Keratinocyte (primary cell): ENCODE measurements at regions not wholly inside any gene's neighbourhood (a gene's known extent, or its start where the extent isn't known, plus 50 kb on each side); places are given as distances from the start of the nearest gene placed in this dataset.

Experiments
- DNase-seq: peaks from one replicate; pipeline ENCODE4 v3.0.0-alpha.2; 2011; ENCODE audit warnings: low read depth, missing footprints, low spot score
- FAIRE-seq: peaks from 2 replicates; lab custom pipeline; 2011; peaks lifted over from hg19 to GRCh38; lab: Jason Lieb, UNC
- H2AFZ ChIP-seq: 2 replicates; pipeline ENCODE4 v1.6.0; 2012; ENCODE audit warnings: low read length, control low read depth, inconsistent platforms; ENCODE audit not compliant: control insufficient read depth
- H3K27ac ChIP-seq: 2 replicates; pipeline ENCODE4 v1.5.1; 2011; ENCODE audit warnings: low read length; ENCODE audit not compliant: control insufficient read depth, insufficient read depth
- H3K27me3 ChIP-seq: 3 replicates; pipeline ENCODE4 v1.6.0; 2011; ENCODE audit warnings: low read length; ENCODE audit not compliant: control insufficient read depth, insufficient read depth; ENCODE audit errors: extremely low read depth
- H3K36me3 ChIP-seq, 2 experiments: 2 replicates in 1 of 2; 3 replicates in 1 of 2; pipeline ENCODE4 v1.5.1; 2011; ENCODE audit warnings: low read length in 2 of 2, mild to moderate bottlenecking in 1 of 2; ENCODE audit not compliant: control insufficient read depth in 2 of 2, insufficient read depth in 2 of 2; ENCODE audit errors: extremely low read depth in 1 of 2
- H3K4me1 ChIP-seq: 3 replicates; pipeline ENCODE4 v1.5.1; 2011; ENCODE audit warnings: low read length; ENCODE audit not compliant: control insufficient read depth, insufficient read depth; ENCODE audit errors: extremely low read depth
- H3K4me2 ChIP-seq: 3 replicates; pipeline ENCODE4 v1.6.0; 2011; ENCODE audit warnings: low read depth, low read length; ENCODE audit not compliant: control insufficient read depth, insufficient read depth; ENCODE audit errors: extremely low read depth
- H3K4me3 ChIP-seq, 3 experiments: fragments of 200-600 bp in 1 of 3; sonication (generic) in 1 of 3; 2 replicates in 2 of 3; 3 replicates in 1 of 3; pipeline ENCODE4 v1.5.1; 2011 to 2016; ENCODE audit warnings: low read length in 3 of 3, mild to moderate bottlenecking in 3 of 3, control low read depth in 2 of 3, inconsistent platforms in 1 of 3, low read depth in 1 of 3, mixed read lengths in 1 of 3, mixed run types in 1 of 3, moderate library complexity in 1 of 3; ENCODE audit not compliant: control insufficient read depth in 2 of 3, insufficient read depth in 2 of 3; ENCODE audit errors: extremely low read depth in 1 of 3
- H3K79me2 ChIP-seq: 2 replicates; pipeline ENCODE4 v1.6.0; 2012; ENCODE audit warnings: low read length; ENCODE audit not compliant: control insufficient read depth, insufficient read depth
- H3K9ac ChIP-seq: 3 replicates; pipeline ENCODE4 v1.6.0; 2011; ENCODE audit warnings: low read length; ENCODE audit not compliant: control insufficient read depth, insufficient read depth; ENCODE audit errors: extremely low read depth
- H3K9me1 ChIP-seq: 3 replicates; pipeline ENCODE4 v1.6.0; 2011; ENCODE audit warnings: low read length; ENCODE audit not compliant: control insufficient read depth, insufficient read depth; ENCODE audit errors: extremely low read depth
- H3K9me3 ChIP-seq: 2 replicates; pipeline ENCODE4 v1.5.1; 2012; ENCODE audit warnings: low read depth, low read length; ENCODE audit not compliant: control insufficient read depth
- H4K20me1 ChIP-seq: 3 replicates; pipeline ENCODE4 v1.6.0; 2011; ENCODE audit warnings: low read length; ENCODE audit not compliant: control insufficient read depth, insufficient read depth; ENCODE audit errors: extremely low read depth
- CTCF ChIP-seq, 3 experiments: IDR thresholded peaks in 1 of 3; conservative IDR thresholded peaks in 1 of 3; optimal IDR thresholded peaks in 1 of 3; 2 replicates in 2 of 3; 3 replicates in 1 of 3; pipeline versions ENCODE3 to v1.5.1; 2011; ENCODE audit warnings: low read length in 3 of 3, mild to moderate bottlenecking in 3 of 3, moderate library complexity in 2 of 3, control low read depth in 1 of 3, inconsistent platforms in 1 of 3; ENCODE audit not compliant: insufficient read depth in 2 of 3; ENCODE audit errors: extremely low read depth in 1 of 3
- EZH2 ChIP-seq: IDR thresholded peaks from one replicate; pipeline ENCODE4 v1.6.1; 2012; ENCODE audit warnings: inconsistent platforms, mild to moderate bottlenecking, low read length, moderate library complexity
- dilution Hi-C: fragments of 300-500 bp; cut with MboI; formaldehyde crosslinking; loops from one replicate; pipeline ENCODE4 v1.7.0; 2020; ENCODE audit warnings: low sequenced_read_pairs; ENCODE audit not compliant: extremely low pct_ligation_motif_present

GRCh38 chr5:112549127-112549526 lies 130.1 kb upstream of the EPB41L4A start:
- FAIRE-seq, result no peak
- no peak overlapping the region for H3K4me3 ChIP-seq
- H3K36me3 ChIP-seq, result no peaks in the 10 kb centered on the region
- no peak for DNase-seq
- H3K9me3 ChIP-seq, result no peaks in the 10 kb centered on the region
- TF ChIP-seq CTCF (optimal IDR thresholded peaks at IDR 0.05 in 1 of 3, IDR thresholded peaks at IDR 0.05 in 1 of 3, conservative IDR thresholded peaks at IDR 0.05 in 1 of 3; ENCODE audit: extremely low read depth in 1 of 3, insufficient read depth in 2 of 3, low read length in 3 of 3) (no peak), EZH2 (no peak)
- H3K27ac ChIP-seq, result no peak overlapping the region
- H3K4me2 ChIP-seq, result no peak overlapping the region
- H3K9me1 ChIP-seq, result no peaks in the 10 kb centered on the region
- H3K79me2 ChIP-seq, result no peaks in the 10 kb centered on the region
- H3K4me1 ChIP-seq, result no peaks in the 10 kb centered on the region
- H2AFZ ChIP-seq, result no peak overlapping the region
- H4K20me1 ChIP-seq, result no peaks in the 10 kb centered on the region
- no peak overlapping the region for H3K9ac ChIP-seq
- dilution Hi-C loops, result loop anchor here (25.0 kb wide), 1 partner anchor 213 kb away; no protein-coding TSS in a partner anchor
- no peaks in the 10 kb centered on the region for H3K27me3 ChIP-seq

GRCh38 chr5:112549605-112550166 lies 130.6 kb upstream of the EPB41L4A start:
- no peaks in the 10 kb centered on the region for H3K9me3 ChIP-seq
- no peaks in the 10 kb centered on the region for H3K27me3 ChIP-seq
- DNase-seq, result no peak
- H4K20me1 ChIP-seq, result no peaks in the 10 kb centered on the region
- H3K79me2 ChIP-seq, result no peaks in the 10 kb centered on the region
- no peak overlapping the region for H3K27ac ChIP-seq
- FAIRE-seq, result no peak
- no peak for TF ChIP-seq CTCF (optimal IDR thresholded peaks at IDR 0.05 in 1 of 3, IDR thresholded peaks at IDR 0.05 in 1 of 3, conservative IDR thresholded peaks at IDR 0.05 in 1 of 3; ENCODE audit: extremely low read depth in 1 of 3, insufficient read depth in 2 of 3, low read length in 3 of 3)
- TF ChIP-seq EZH2, result no peak
- H3K4me1 ChIP-seq, result no peaks in the 10 kb centered on the region
- H3K4me2 ChIP-seq, result no peak overlapping the region
- H3K9ac ChIP-seq, result no peak overlapping the region
- no peak overlapping the region for H2AFZ ChIP-seq
- H3K4me3 ChIP-seq, result no peak overlapping the region
- no peaks in the 10 kb centered on the region for H3K36me3 ChIP-seq
- dilution Hi-C loops, result loop anchor here (25.0 kb wide), 1 partner anchor 213 kb away; no protein-coding TSS in a partner anchor
- H3K9me1 ChIP-seq, result no peaks in the 10 kb centered on the region
